Inflammatory macrophage treated with lipopolysaccharide for 4 hours (primary cell): ENCODE measurements at regions not wholly inside any gene's neighbourhood (a gene's known extent, or its start where the extent isn't known, plus 50 kb on each side); places are given as distances from the start of the nearest gene placed in this dataset.

Experiments
- DNase-seq: peaks from one replicate; pipeline ENCODE4 v3.0.0-alpha.2; 2020

DNA sequence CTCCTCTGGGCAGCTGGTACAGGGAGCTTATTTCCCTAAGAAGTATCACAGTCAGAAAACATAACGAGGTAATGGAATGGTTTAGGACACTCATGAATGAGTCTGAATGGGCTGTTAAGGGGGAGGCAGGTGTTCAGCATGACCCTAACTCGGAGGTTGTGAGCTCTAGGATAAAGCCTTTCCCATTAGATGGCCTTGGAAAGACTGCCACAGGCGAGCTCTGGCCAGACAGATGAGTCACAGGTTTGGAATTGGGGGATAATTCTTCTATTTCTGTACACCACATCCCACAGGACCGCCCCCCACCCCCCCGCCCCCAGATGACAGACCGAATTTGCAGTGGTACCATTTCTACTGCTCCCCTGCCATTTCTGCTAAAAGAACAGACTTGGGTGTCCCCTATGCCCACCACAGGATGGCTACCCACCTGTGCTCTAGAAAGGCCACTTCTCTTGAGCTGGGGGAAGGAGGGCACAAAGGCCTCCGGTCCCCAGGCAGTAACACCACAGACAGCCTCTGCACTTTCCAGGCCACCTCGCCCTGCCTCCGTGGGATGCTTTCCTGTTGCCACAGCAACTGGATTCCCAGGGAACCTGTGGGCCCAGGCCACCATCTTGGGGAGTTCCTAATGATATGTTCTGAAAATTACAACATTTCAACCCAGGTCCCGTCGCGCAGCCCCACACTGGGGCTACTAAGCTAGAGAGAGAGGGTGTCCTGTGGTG is 76.7 kb downstream of the TRIM29 start:
- no peak for DNase-seq

DNA sequence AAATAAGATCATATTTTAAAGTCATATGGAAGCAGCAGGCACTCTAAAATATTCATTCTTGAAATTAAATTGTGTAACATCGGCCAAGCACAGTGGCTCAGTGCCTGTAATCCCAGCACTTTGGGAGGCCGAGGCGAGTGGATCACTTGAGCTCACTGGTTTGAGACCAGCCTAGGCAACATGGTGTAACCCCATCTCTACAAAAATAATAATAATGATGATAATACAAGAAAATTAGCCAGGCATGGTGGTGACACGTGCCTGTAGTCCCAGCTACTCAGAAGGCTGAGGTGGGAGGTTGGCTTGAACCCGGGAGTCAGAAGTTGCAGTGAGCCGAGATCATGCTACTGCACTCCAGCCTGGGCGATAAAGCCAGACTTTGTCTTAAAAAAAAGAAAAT is 77.4 kb downstream of the TRIM29 start:
- no peak for DNase-seq

DNA sequence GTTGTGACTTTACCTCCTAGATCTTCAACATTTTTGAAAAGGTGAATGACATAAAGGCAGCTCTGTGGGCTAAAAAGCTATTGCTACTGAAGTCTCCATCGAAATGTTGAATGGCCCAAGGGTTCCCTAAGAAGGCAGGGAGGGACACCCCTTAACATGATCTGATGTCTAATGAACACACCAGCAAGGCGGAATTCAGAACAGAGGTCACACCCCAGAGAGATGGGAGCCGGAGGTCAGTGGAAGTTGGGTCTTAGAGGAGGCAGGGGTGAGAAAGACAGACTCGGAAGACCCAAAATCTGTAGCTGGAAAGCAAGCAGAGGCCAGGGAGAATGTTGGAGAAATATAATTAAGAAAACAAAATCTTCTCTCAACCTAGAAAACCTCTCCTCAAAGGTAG is 79.0 kb downstream of the TRIM29 start:
- DNase-seq, result no peak

GRCh38 chr11:120057595-120058581 is 80.0 kb downstream of the TRIM29 start:
- DNase-seq, result no peak

GRCh38 chr11:120057028-120057330 is 80.9 kb downstream of the TRIM29 start:
- DNase-seq, result no peak

DNA sequence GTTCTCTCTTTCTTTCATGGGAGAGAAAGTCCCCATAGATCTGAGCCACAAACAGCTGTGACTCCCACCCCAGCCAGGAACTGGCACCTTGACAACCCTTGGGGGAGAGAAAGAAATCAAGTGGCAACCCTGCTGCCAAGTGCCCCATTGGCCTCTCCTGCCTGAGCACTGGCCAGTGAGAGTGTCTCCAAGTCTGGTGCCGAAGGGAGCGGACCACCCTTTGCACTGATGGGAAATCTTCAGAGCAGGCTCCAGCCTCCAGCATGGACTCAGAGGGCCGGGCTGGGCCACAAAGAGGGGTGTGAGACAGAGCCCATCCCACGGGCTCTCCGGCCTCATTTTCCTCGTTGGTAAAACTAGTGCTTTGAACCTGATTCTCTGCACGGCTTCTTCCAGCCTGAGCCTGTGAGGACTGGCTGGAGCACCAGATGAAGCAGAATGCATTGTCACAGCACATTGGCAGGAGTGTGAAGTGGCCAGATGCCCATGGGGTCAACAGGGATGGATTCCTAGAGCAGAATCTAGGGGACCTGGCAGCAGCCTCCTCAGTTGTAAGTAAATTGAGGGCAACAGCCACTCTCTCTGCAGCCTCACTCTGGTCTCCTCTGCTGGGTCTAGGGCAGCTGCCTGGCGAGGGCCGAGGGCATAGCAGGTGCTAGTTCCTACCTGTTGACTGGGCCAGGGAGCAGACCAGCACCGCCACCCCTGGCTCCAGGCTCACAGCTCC is 81.4 kb downstream of the TRIM29 start:
- no peak for DNase-seq

DNA sequence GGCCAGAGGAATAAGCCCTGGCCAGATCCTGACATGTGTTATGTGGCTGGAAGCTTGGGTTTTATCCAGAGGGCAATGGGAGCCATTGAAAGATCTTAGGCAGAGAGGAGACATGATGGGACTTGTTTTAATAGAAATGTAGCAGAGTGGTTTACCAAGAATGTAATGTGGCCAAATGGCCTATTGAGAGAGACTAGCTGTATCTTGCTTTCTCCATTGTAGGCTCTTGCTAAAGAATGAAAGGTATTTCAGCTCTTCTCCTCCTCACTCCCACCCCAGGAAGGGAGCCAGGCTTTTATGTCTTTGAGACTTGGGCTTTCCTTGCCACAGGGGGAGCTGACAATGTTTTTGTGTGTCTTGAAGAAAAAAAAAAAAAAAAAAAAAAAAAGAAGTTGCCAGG is 82.3 kb downstream of the TRIM29 start:
- no peak for DNase-seq

DNA sequence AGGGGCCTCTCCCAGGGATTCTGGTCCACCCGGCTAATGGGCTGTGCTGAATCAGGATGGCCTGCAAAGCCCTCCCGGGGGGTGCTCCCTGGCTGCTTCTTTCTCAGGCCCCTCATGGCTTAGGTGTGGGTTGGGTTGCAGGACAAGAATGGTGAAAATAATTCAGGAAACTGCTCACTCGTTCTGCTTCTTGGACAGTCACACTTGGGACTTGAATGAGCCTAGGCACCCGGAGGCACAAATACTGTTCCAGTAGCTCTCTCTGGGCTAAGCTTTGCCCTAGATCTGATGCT is 83.2 kb downstream of the TRIM29 start:
- no peak for DNase-seq

GRCh38 chr11:120054016-120054752 is 83.7 kb downstream of the TRIM29 start:
- DNase-seq, result no peak

- DNase-seq, result no peak
Observed at GRCh38 chr11:120052196-120052775, 85.6 kb downstream of the TRIM29 start.

GRCh38 chr11:120044011-120044675 is 93.8 kb downstream of the TRIM29 start:
- no peak for DNase-seq

DNA sequence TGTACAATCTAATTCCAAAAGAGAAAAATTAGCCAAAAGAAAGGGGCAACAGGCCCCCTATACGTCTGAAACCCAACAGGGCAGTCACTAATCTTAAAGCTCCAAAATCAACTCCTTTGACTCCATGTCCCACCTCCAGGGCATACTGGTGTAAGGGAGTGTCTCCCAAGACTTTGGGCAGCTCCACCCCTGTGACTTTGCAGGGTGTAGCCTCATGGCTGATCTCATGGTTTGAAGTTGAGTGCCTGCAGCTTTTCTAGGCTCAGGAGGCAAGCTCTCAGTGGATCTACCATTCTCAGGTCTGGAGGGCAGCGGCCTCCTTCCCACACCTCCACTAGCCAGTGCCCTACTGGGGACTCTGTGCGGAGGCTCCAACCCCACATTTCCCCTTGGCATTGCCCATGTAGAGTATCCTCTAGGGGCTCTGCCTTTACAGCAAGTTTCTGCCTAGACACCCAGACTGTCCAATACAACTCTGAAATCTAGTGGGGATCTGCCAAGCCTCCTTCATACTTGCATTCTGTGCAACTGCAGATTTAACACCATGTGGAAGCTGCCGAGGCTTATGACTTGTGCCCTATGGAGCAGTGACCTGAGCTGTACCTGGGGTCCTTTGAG is 94.5 kb downstream of the TRIM29 start:
- no peak for DNase-seq

DNA sequence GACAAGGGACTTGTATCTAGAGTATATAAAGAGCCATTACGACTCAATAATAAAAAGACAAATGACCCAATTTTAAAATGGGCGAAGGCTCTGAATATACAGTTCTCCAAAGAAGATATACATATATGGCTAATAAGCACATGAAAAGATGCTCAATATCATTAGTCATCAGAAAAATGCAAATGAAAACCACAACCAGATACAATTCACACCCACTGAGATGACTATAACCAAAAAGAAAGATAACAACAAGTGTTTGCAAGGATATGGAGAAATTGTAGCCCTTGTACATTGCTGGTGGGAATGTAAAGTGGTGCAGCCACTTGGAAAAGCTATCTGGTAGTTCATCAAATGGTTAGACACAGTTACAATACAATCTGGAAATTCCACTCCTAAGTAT is 96.3 kb downstream of the TRIM29 start:
- DNase-seq, result no peak

- DNase-seq, result no peak
Observed at GRCh38 chr11:120040151-120040840, 97.6 kb downstream of the TRIM29 start.

DNA sequence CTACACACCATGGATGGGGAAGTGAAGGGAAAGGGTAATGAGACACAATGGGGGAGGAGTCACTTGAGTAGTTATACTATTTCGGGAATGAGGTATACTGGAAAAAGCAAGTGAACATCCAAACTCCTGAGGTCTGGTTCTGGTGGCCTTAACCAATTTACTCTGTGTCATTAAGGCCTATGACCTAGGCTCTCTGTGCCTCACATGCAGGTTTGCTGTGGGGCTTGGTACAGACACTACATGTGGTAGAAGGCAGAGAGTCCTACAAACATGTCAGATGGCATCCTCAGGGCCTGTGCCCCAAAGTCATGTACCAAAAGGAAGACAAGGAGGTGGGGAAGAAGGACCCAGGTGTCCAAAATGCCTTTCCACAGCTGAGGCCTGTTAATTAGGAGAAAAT is 98.9 kb downstream of the TRIM29 start:
- DNase-seq, result no peak

DNA sequence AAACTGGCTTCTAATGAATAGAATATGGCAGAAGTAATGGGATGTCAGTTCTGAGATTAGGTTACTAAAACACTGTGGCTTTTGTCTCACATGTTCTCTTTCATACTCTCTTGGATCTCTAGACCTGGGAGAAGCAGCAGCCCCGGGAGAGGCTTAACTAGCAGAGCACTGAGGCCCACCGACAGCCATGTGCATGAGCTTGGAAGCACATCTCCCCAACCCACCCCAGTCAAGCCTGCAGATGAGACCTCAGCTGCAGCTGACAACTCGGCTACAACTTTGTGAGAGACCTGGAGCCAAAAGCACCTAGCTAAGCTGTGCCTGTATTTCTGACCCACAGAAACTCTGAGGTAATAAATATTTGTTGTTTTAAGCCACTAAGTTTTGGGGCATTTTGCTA is 100.8 kb downstream of the TRIM29 start:
- DNase-seq, result no peak

GRCh38 chr11:120035756-120036155 is 102.2 kb downstream of the TRIM29 start:
- no peak for DNase-seq

DNA sequence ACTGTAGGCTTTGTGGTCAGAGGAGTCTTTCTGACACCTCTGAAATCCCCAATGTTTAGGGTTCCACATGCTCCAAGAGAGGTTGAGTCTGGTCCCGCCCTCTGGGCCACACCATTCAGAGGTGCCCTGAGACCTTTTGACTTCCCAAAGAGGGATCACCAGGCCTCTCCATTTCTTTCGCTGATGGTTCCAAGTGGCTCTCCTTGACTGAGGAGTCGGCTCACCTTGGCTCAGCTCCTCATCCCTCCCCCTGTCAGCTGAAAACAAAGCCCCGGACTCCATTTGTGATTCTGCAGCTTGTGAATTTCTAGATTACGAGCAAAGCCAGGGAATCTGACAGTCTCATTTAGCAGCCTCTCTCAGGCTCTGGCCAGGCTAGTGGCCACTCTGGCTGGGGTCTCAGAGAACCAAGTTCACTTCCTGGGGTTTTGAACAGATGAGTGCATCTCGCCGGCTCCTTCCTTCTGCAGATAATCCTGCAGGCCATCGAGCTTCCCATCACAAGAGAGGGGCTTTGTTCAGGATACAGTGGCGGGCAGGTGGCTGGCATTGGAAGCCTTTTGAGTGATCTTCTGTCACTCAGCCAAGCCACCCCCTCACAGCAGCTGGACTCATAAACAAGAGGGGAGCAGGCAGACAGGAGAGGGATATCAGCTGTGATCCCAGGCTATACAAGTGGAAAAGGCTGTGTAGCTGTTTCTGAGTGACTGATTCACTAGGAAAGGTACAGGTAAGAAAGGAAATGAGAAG is 102.9 kb downstream of the TRIM29 start:
- no peak for DNase-seq

DNA sequence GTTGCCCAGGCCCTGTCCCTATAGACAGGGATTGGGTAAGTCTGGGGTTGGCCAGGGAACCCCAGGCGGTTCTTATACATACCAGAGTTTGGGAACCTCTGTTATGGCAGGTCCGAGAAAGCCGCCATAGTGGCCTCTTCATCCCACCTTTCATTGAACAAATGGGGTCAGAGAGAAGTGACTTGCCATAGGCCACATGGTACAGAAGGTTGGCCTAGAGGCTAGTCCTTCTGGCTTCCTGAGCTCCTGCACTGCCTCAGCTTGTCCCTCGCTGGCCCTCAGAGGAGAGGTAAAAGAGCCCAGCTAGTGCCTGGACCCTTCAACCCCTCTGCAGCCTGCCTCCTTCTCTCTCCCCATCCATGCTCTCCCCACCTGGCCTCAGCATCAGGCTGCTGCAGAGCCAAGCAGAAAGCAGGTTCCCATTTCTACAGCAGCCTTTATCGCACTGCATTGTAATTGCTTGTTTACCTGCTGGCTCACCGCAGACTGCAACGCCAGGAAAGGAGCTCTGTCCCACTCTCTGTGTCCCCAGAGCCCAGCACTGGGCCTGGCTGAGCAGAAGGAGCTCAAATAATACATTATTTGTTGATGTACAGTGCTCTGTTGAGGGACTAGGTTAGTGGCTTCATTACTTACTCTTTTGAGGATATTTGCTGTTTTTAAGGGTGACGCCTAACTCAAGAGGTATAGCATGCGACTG is 103.6 kb downstream of the TRIM29 start:
- DNase-seq, result no peak
